ENCODE measurements at regions not wholly inside any gene's neighbourhood (a gene's known extent, or its start where the extent isn't known, plus 50 kb on each side); places are given as distances from the start of the nearest gene placed in this dataset.

DNA sequence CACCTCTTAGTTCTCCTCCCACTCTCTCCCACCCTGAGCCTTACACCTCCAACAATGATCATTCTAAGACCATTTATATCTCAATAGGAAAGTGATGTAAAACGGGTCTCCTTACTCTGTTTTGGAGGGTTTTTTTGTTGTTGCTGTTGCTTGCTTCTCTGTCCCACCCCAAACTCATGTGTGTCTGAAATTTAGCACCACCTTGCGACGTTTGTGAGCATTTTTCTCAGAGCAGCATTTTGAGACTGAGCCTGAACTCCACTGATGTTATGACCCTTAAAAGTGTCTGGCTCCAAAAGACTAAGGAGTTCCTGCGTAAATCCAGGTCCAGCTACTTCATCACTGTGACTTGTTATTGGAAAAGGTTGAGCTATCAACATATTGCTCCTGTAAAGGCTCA lies 155.0 kb downstream of the DAD1 start:
- TF ChIP-seq RAD21 (IDR thresholded peaks at IDR 0.05; ENCODE audit: low read depth) (no peak), NFIC (IDR thresholded peaks at IDR 0.05) (no peak), CEBPB (IDR thresholded peaks at IDR 0.05) (no peak), EGR1 (IDR thresholded peaks at IDR 0.05) (no peak), FOXM1 (IDR thresholded peaks at IDR 0.05; ENCODE audit: borderline replicate concordance, low read depth) (no peak), TAF1 (IDR thresholded peaks at IDR 0.05; ENCODE audit: low read depth) (no peak), REST (IDR thresholded peaks at IDR 0.05; ENCODE audit: low read depth) (no peak), EP300 (IDR thresholded peaks at IDR 0.05; ENCODE audit: borderline replicate concordance) (no peak)
- TF ChIP-seq, protein P1, sequence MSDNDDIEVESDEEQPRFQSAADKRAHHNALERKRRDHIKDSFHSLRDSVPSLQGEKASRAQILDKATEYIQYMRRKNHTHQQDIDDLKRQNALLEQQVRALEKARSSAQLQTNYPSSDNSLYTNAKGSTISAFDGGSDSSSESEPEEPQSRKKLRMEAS (IDR thresholded peaks at IDR 0.05), result no peak
